ENCODE measurements at regions not wholly inside any gene's neighbourhood (a gene's known extent, or its start where the extent isn't known, plus 50 kb on each side); places are given as distances from the start of the nearest gene placed in this dataset.

DNA sequence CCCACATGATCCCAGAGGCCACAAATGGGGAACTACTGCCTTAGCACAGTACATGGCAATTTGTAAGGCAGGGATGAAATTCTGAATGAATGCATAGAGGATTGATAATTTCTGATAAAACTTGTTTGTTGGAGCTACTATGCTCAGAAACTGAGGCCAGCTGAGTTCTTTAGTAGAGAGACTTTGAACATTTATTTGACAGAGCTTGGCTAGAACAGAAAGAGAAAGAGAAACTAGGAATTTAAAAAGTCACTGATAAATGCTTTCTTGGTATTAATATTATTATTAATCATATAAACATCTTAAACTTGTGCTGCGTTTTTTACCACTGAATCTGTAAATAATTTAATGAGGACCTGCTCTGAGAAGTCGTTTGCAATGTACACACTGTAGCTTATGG lies 923.7 kb upstream of the CNTNAP5 start:
- TF ChIP-seq POLR2A (IDR thresholded peaks at IDR 0.05; ENCODE audit: low read length), result no peak
- no peak for TF ChIP-seq GATA1 (IDR thresholded peaks at IDR 0.05; ENCODE audit: low read depth, low read length)
